ENCODE measurements at regions not wholly inside any gene's neighbourhood (a gene's known extent, or its start where the extent isn't known, plus 50 kb on each side); places are given as distances from the start of the nearest gene placed in this dataset.

DNA sequence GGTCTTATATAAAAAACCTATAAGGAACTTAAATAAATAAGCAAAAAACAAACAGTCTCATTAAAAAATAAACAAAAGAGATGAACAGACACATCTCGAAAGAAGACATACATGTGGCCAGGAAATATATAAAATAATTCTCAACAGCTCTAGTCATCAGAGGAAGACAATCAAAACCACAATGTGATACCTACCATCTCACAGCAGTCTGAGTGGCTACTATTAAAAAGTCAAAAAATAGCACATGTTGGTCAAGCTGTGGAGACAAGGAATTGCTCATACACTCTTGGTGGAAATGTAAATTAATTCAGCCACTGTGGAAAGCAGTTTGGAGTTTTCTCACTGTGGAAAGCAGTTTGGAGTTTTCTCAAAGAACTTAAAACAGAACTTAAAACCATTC lies 100.3 kb upstream of the ADAMTS5 start:
- Histone ChIP-seq H3K27me3 (ENCODE audit: insufficient read depth, low read length, poor library complexity, severe bottlenecking) (no peaks in the 10 kb centered on the region), H3K9me2 (replicated peaks; ENCODE audit: low read depth, low read length) (no peaks in the 10 kb centered on the region), H4K20me1 (ENCODE audit: insufficient read depth, low read length, poor library complexity, severe bottlenecking) (no peaks in the 10 kb centered on the region), H2AFZ (ENCODE audit: low read length) (no peak overlapping the region), H3K9ac (ENCODE audit: low read depth, low read length, poor library complexity, severe bottlenecking) (no peak overlapping the region), H3K79me2 (ENCODE audit: insufficient read depth, low read length) (no peaks in the 10 kb centered on the region), H3K4me1 (ENCODE audit: insufficient read depth, low read length, poor library complexity, severe bottlenecking) (no peaks in the 10 kb centered on the region), H3K36me3 (ENCODE audit: insufficient read depth, low read length) (no peaks in the 10 kb centered on the region), H3F3A (ENCODE audit: low read depth) (no peaks in the 10 kb centered on the region), H3K4me3 (ENCODE audit: low read length, poor library complexity, severe bottlenecking) (no peak overlapping the region), H3K4me2 (ENCODE audit: low read depth, low read length, poor library complexity, severe bottlenecking) (no peak overlapping the region), H3K9me3 (ENCODE audit: insufficient read depth, low read depth, low read length) (0 out of 2 replicates have a peak, but pooled peaks cover 3% of the 10 kb centered on the region)
- TF ChIP-seq, protein P1, sequence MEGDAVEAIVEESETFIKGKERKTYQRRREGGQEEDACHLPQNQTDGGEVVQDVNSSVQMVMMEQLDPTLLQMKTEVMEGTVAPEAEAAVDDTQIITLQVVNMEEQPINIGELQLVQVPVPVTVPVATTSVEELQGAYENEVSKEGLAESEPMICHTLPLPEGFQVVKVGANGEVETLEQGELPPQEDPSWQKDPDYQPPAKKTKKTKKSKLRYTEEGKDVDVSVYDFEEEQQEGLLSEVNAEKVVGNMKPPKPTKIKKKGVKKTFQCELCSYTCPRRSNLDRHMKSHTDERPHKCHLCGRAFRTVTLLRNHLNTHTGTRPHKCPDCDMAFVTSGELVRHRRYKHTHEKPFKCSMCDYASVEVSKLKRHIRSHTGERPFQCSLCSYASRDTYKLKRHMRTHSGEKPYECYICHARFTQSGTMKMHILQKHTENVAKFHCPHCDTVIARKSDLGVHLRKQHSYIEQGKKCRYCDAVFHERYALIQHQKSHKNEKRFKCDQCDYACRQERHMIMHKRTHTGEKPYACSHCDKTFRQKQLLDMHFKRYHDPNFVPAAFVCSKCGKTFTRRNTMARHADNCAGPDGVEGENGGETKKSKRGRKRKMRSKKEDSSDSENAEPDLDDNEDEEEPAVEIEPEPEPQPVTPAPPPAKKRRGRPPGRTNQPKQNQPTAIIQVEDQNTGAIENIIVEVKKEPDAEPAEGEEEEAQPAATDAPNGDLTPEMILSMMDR (conservative IDR thresholded peaks at IDR 0.05; ENCODE audit: low read length) = no peak
- no peak for TF ChIP-seq EZH2phosphoT487 (IDR thresholded peaks at IDR 0.05; ENCODE audit: borderline replicate concordance)

DNA sequence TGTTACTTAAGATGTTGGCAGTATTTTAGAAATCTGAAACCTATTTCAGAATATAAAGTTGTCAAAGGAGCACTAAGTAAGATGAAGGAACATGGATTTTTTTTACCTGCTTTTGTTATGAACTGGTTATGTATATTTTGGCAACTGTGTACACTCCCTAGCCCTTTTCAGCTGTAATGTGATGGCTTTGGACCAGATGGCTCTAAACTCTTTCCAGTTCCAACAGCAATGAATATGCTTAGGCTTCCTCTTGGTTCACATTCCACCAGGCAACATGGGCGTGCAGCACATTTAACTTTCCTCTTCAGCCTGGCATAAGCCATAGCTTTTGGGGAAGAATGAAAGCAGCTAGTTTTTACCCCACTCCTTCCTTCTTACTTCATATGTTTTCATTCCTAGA lies 95.6 kb upstream of the ADAMTS5 start:
- Histone ChIP-seq H4K20me1 (ENCODE audit: insufficient read depth, low read length, poor library complexity, severe bottlenecking) (no peaks in the 10 kb centered on the region), H3K9ac (ENCODE audit: low read depth, low read length, poor library complexity, severe bottlenecking) (no peak overlapping the region), H3F3A (ENCODE audit: low read depth) (no peaks in the 10 kb centered on the region), H3K4me3 (ENCODE audit: low read length, poor library complexity, severe bottlenecking) (no peak overlapping the region), H3K79me2 (ENCODE audit: insufficient read depth, low read length) (no peaks in the 10 kb centered on the region), H3K27me3 (ENCODE audit: insufficient read depth, low read length, poor library complexity, severe bottlenecking) (no peaks in the 10 kb centered on the region), H3K9me2 (replicated peaks; ENCODE audit: low read depth, low read length) (no peaks in the 10 kb centered on the region), H2AFZ (ENCODE audit: low read length) (no peak overlapping the region), H3K4me1 (ENCODE audit: insufficient read depth, low read length, poor library complexity, severe bottlenecking) (no peaks in the 10 kb centered on the region), H3K36me3 (ENCODE audit: insufficient read depth, low read length) (no peaks in the 10 kb centered on the region), H3K9me3 (ENCODE audit: insufficient read depth, low read depth, low read length) (0 out of 2 replicates have a peak, but pooled peaks cover 3% of the 10 kb centered on the region), H3K4me2 (ENCODE audit: low read depth, low read length, poor library complexity, severe bottlenecking) (no peak overlapping the region)
- no peak for TF ChIP-seq EZH2phosphoT487 (IDR thresholded peaks at IDR 0.05; ENCODE audit: borderline replicate concordance)
- TF ChIP-seq, protein P1 (conservative IDR thresholded peaks at IDR 0.05; ENCODE audit: low read length) = no peak

DNA sequence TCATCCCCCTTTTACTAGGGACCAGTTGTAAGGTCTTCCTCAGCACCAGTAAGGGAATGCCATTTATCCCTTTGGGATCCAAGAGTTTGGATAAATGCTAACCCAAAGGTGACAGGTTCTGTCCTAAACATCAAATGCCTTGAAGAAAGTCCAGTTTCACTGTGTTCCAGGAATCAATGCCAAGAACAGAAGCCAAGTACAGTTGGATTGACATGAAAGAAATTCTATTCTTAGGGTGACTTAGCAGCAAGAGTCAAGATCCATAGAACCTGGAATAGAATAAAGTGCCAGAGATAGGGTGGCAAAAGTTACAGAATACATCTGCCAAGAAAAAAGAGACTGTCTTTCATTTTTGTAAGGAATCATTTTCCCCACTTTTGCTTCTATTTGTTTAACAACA lies 94.9 kb upstream of the ADAMTS5 start:
- H2AFZ ChIP-seq (ENCODE audit: low read length) = no peak overlapping the region
- no peaks in the 10 kb centered on the region for H3K79me2 ChIP-seq (ENCODE audit: insufficient read depth, low read length)
- no peaks in the 10 kb centered on the region for H3K4me1 ChIP-seq (ENCODE audit: insufficient read depth, low read length, poor library complexity, severe bottlenecking)
- no peaks in the 10 kb centered on the region for H3F3A ChIP-seq (ENCODE audit: low read depth)
- H3K9ac ChIP-seq (ENCODE audit: low read depth, low read length, poor library complexity, severe bottlenecking) = no peak overlapping the region
- TF ChIP-seq EZH2phosphoT487 (IDR thresholded peaks at IDR 0.05; ENCODE audit: borderline replicate concordance) = no peak
- TF ChIP-seq, protein P1 (conservative IDR thresholded peaks at IDR 0.05; ENCODE audit: low read length) = no peak
- no peak overlapping the region for H3K4me3 ChIP-seq (ENCODE audit: low read length, poor library complexity, severe bottlenecking)
- no peaks in the 10 kb centered on the region for H3K36me3 ChIP-seq (ENCODE audit: insufficient read depth, low read length)
- H4K20me1 ChIP-seq (ENCODE audit: insufficient read depth, low read length, poor library complexity, severe bottlenecking) = no peaks in the 10 kb centered on the region
- H3K4me2 ChIP-seq (ENCODE audit: low read depth, low read length, poor library complexity, severe bottlenecking) = no peak overlapping the region
- H3K9me3 ChIP-seq (ENCODE audit: insufficient read depth, low read depth, low read length) = 0 out of 2 replicates have a peak, but pooled peaks cover 3% of the 10 kb centered on the region
- no peaks in the 10 kb centered on the region for H3K27me3 ChIP-seq (ENCODE audit: insufficient read depth, low read length, poor library complexity, severe bottlenecking)
- no peaks in the 10 kb centered on the region for H3K9me2 ChIP-seq (replicated peaks; ENCODE audit: low read depth, low read length)

All from Loucy (cell line).